HS-5 (cell line): ENCODE measurements at regions not wholly inside any gene's neighbourhood (a gene's known extent, or its start where the extent isn't known, plus 50 kb on each side); places are given as distances from the start of the nearest gene placed in this dataset.

ENCODE experiments used
- DNase-seq: peaks from one replicate; pipeline ENCODE4 v3.0.0-alpha.2; 2012; ENCODE audit warnings: low read depth

- DNase-seq = no peak
Observed at GRCh38 chr2:237150186-237150585, 64.5 kb downstream of the COPS8 start.

DNA sequence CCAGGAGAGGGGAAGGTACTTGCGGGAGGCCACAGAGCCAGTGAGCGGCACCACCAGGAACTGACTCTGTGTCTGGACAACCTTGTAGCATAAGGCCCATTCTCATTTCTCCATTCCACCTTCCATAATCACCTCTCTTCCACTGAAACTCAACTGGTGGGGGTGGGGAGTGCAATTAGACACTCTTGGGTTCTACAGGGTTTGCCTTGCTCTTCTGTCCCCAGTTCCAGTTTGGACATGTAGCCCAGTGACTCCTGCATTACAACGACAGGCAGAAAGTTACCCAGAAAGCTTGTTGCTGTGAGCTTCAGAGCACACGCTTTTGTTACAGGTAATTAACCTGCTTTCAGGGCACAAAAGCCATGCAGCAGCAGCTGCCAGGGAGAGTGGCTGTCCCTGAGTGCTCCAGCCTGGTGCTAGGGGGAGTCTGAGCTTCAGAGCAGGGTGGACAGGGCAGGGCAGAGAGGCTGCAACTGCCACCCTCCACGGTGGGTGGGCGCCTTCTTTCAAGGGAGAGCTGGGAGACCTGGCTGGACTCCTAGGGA lies 65.2 kb downstream of the COPS8 start:
- no peak for DNase-seq

DNA sequence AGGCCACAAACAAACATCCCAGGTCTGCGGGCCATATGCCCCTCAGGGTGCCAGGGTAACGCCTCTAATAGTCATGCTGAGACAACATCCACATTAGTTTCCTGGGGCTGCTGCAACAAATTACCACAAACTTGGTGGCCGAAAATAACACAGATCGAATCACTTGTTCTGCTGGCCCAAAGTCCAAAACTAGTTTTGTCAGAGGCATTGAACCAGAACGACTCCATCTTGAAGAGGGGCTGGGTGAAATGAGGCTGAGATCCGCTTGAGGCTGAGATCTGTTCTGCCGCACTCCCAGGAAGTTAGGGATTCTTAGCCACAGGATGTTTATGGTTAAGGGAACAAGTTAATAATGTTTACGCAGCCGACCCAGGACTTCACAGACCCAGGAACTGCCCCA lies 66.7 kb downstream of the COPS8 start:
- no peak for DNase-seq

- DNase-seq = no peak
Observed at GRCh38 chr2:237153181-237153580, 67.5 kb downstream of the COPS8 start.

- DNase-seq = no peak
Observed at GRCh38 chr2:237154082-237154638, 68.5 kb downstream of the COPS8 start.

DNA sequence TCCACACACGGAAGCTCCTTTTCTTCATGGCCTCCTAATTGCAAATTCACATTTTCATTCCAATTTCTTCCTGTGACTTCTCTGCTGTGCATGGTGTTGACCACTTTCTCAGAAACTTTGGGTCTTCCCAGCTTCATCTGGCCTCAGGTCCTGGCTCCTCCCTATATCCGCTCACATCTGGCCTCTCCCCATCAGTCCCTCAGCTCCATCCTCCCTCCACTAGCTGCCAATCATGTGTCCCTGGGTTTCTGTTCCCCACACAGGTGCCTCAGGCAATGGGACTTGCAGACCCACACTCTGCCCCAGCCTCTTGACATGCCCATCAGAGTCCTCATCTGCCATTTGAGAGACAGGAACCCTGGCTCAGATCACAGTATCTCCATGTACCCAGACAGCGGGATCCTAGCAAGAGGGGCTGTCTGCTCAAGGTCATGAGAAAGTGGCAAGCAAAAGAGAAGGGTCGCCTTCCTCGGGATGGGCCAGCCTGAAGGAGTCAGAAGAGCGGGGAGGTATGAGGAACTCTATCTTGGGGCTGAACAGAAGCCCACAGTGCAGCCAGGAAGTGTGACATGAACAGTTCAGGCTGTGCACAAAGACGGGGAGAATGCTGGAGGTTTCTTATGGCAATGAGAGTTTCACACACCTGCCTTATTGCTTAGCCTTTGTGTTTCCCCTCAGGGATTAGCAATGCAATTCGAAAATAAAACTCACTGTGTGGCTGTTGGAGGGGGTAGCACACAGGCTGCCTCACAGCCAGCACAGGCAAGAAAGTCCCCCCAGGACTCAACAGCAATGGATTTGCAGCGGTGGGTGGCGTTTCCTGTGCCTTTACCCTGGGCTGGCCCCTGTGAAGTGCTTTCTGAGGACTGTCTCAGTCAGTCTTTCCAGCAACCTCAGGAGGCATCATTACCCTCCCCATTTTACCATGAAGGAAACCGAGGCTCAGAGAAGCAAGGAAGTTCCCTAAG lies 69.5 kb downstream of the COPS8 start:
- no peak for DNase-seq

DNA sequence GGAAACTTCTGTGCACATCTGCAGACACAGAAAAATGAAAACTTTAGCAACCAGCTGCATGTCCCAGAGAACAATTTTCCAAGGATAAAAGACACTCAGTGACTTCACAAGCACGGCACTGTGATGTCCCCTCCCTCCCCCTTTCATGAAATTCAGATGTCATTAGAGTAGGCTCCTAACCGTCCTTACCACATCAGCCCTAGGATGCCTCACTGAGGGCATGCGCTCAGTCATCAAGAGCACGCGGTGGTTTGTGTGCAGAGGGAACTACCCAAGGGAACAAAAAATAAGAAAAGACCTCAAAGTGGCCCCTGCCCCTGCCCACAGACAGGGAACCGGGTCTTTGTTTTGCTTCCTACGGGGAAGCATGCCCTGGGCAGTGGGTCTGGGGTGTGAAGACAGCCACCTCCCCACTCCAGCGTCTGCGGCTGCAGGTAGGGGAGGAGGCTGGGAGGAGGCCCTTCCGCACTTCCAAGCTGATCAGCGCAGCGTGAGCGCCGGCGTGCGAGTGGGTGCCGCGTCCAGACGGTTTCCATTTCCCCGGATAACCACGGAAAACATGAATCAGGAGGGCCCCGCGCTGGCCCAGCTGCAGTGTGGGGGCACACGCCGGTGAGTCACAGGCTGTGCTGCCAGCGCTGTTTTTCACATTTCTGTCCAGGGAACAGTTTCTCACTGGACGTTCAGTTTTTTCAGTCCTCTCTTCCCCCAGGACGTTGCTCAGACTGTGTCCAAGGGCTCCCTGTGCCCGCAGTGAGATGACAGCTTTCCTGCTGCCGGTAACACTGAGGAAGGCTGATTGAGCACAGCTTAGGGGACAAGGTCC lies 70.6 kb downstream of the COPS8 start:
- DNase-seq = peak; percentile 68

DNA sequence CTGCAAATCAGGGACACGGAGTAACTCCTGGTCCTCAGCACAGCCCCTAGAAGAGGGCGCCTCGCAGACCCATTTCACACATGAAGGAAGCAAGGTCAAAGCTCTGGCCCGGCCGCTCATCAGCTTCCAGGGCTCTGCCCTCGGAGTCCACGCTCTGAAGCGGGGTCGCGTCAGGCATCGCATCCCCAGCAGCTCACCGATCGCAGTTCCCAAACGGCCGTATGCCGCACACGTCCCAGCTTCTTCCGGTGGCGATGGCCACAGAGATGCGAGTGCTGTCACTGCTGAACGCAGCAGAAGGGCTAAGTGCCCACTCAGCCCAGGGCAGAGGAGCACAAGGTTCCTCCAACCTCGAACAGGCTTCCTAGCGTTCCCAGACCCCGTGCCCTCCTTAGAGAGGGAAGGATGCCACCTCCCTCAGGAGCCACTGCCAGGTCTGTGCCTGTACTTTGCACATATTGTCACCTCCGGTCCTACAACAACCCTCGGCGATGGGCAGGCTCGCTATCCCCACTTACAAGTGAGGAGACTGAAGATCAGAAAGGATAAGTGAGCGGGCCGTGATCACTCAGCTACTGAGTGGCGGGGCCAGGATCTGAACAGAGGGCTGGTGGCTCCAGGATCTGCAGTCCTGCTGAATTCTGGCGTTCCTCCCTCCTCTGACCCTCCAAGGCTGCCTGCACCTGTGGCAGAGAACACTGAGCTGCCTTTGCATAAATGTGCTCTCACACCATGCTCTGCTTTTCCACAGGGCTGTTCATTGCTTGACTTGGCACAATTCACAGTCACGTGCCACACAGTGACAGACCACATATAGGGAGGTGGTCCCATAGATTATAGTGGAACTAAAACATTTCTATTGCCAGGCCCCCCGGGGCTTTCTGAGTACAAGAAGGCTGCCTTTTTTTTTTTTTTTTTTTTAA lies 71.4 kb downstream of the COPS8 start:
- no peak for DNase-seq

DNA sequence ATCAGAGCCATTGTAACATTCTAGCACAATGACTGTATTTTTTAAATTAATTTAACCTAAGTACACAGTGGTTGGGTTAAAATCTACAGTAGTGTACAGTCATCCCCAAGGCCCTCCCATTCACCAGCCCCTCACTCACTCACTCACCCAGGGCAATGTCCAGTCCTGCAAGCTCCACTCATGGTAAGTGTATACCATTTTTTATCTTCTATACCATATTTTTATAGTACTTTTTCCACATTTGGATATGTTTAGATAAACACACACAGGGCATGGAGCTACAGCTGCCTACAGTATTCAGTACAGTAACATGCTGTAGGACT lies 72.1 kb downstream of the COPS8 start:
- DNase-seq = no peak

DNA sequence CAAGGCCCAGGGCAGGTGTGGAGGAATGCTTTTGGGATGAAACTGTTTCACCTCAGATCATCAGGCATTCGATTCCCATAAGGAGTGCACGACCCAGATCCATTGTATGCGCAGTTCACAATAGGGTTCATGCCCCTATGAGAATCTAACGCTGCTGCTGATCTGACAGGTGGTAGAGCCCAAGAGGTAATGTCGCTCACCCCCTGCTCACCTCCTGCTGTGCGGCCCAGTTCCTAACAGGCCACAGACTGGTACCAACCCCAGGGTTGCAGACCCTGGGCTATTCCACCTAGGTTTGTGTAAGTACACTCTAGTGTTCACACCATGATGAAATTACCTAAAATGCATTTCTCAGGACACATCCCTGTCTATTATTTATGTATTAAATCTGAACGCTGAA lies 72.5 kb downstream of the COPS8 start:
- DNase-seq = no peak

- DNase-seq = no peak
Observed at GRCh38 chr2:237159006-237159911, 73.6 kb downstream of the COPS8 start.

DNA sequence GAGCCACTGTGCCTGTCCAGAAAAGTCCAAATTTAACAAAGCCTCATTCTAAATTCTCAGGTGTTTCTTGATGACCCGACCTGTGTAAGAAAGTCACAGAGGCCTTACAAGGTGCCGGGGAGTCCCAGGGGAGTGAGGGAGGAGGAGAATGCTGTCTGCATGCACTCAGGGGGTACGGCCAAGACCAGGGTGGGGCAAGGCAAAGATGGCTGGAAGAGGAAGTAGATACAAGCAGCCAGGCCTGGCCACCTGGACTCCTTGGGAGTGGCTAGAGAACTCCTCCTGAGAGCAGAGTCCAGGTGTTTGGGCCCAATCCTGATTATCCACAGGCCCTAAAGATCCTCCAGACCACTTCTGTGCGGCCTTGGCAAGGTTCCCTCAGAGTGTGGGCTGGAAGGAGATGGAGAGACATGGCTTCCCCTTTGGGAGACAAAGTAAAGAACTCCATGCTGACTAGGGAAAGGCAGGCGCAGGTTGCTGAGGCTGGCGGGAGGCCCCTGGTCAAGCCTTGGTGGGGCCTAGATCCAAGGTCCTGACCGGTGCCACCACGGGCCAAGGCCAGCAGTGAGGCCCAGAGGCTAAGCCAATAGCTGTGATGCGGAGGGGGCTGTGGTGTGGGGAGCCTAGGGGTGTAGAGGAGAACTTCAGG lies 74.7 kb downstream of the COPS8 start:
- no peak for DNase-seq

DNA sequence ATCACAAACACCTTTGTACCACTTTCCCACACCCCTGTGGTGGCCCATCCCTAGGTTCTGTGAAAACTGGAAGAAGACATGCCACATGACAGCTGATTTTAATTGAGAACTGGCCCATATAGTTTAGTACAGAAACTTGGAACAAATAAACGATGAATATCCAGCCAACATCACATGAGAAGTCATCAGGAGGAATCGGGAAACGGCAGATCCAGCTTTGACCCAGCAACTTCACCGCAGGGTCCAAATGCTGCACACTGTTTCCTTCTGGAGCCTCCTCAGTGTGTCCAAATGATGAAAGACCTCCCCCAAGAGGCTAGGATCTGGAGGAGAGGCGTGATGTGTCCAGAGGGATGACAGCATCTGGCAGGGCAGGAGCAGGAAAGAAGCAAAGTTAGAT lies 75.5 kb downstream of the COPS8 start:
- DNase-seq = no peak

GRCh38 chr2:237162959-237163358 lies 77.3 kb downstream of the COPS8 start:
- no peak for DNase-seq

GRCh38 chr2:237164474-237165042 lies 78.9 kb downstream of the COPS8 start:
- no peak for DNase-seq

- no peak for DNase-seq
Observed at GRCh38 chr2:237165405-237166276, 80.0 kb downstream of the COPS8 start.

DNA sequence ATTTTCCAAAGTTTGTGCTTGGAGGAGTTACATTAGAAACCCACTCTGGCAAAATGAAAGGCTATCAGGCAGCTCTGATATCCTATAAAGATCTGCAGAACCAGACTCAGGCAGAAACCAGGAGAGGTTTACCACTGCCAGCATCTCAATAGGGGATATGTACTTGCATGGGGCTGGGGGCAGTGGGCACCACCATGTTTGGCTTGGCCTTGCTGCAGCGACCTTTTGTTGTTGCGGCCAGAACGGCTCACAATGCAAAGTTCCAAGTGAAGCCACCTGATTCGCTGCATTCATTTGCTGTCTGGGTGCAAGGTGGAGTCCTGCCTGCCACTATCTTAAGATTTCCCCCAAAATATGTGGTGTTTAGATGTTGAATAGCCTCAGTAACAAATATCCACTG lies 81.3 kb downstream of the COPS8 start:
- no peak for DNase-seq

DNA sequence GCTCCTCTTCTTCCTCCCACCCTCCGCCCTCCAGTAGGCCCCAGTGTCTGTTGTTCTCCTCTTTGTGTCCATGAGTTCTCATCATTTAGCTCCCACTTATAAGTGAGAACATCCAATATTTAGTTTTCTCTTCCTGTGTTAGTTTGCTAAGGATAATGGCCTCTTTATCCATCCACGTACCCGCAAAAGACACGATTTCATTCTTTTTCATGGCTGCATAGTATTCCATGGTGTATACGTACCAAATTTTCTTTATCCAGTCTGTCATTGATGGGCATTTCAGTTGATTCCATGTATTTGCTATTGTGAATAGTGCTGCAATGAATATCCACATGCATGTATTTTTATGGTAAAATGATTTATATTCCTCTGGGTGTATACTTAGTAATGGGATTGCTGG lies 82.2 kb downstream of the COPS8 start:
- no peak for DNase-seq

GRCh38 chr2:237170020-237170419 lies 84.3 kb downstream of the COPS8 start:
- DNase-seq = no peak
